ENCODE measurements at regions not wholly inside any gene's neighbourhood (a gene's known extent, or its start where the extent isn't known, plus 50 kb on each side); places are given as distances from the start of the nearest gene placed in this dataset.

DNA sequence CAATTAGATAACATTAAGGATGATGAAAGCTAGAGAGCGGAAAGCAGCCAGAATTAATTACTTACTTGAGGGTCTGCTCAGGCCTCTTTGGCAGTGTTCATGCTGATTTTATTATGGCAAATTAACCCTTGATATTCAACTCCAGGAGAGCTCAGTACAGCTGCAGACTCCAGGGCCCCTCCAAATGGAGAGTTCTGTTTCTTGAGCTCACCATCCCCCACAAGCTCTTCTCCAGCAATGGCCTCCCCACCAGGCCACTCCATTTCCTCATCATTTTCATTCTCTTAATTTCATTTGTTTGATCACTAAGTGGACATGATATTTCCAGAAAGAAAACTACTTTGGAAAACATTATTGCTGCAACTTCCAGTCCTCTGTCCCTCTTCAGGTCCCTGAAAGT, 513.3 kb upstream of the NOX3 start:
- TF ChIP-seq POU6F1 (CRISPR knock-in tag; IDR thresholded peaks at IDR 0.05; ENCODE audit: borderline replicate concordance, low read depth) = no peak
- TF ChIP-seq ZNF565 (CRISPR knock-in tag; conservative IDR thresholded peaks at IDR 0.05; ENCODE audit: low read depth) = no peak
- no peak for TF ChIP-seq BACH2 (CRISPR knock-in tag; IDR thresholded peaks at IDR 0.05; ENCODE audit: borderline replicate concordance)
- TF ChIP-seq RARB (CRISPR knock-in tag; IDR thresholded peaks at IDR 0.05) = no peak
- no peak for TF ChIP-seq CREB5 (CRISPR knock-in tag; IDR thresholded peaks at IDR 0.05; ENCODE audit: low read depth)
